ENCODE measurements at regions not wholly inside any gene's neighbourhood (a gene's known extent, or its start where the extent isn't known, plus 50 kb on each side); places are given as distances from the start of the nearest gene placed in this dataset.

DNA sequence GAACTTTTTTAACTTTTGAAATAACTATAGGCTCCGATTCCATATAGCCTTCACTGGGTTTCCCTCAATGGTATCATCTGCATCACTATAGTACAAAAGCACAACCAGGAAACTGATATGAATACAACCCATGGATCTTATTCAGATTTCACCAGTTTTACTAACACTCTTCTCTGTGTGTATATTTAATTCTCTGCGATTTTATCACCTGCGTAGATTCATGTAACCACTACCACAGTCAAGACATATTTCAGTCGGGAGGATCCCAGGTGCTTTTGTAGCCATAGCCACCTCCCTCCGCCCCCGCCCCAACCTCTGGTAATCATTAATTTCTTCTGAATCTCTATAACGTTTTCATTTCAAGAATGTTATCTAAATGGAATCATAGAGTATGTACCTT, 82.8 kb upstream of the C7orf33 start:
- no peak overlapping the region for H3K4me3 ChIP-seq (ENCODE audit: insufficient read depth, low read depth, low read length)
- peaks cover 4% of the 10 kb centered on the region for H3K27me3 Mint-ChIP-seq (ENCODE audit: low read depth, unreplicated experiment)

GRCh38 chr7:148514236-148514635, 76.3 kb upstream of the C7orf33 start:
- no peak overlapping the region for H3K27ac ChIP-seq (ENCODE audit: low read depth, low read length)
- no peaks in the 10 kb centered on the region for H3K36me3 ChIP-seq (ENCODE audit: insufficient read depth, low read length)
- no peak overlapping the region for H3K9ac ChIP-seq (ENCODE audit: low read length)
- H3K4me2 ChIP-seq (ENCODE audit: low read length), result no peak overlapping the region
- Mint-ChIP-seq H3K36me3 (ENCODE audit: low read depth, unreplicated experiment) (peaks cover 1% of the 10 kb centered on the region), H3K4me1 (ENCODE audit: low read depth, unreplicated experiment) (peaks cover 15% of the 10 kb centered on the region), H3K27ac (ENCODE audit: unreplicated experiment) (no peak overlapping the region), H3K27me3 (ENCODE audit: low read depth, unreplicated experiment) (no peaks in the 10 kb centered on the region), H3K9me3 (ENCODE audit: unreplicated experiment) (no peaks in the 10 kb centered on the region), H3K4me3 (ENCODE audit: unreplicated experiment) (no peak overlapping the region)
- no peak for FAIRE-seq
- no peak overlapping the region for H3K4me3 ChIP-seq (ENCODE audit: insufficient read depth, low read depth, low read length)
- H3K9me3 ChIP-seq (ENCODE audit: insufficient read depth, low read depth, low read length), result no peaks in the 10 kb centered on the region
- no peaks in the 10 kb centered on the region for H4K20me1 ChIP-seq (ENCODE audit: insufficient read depth, low read length)
- TF ChIP-seq EZH2 (IDR thresholded peaks at IDR 0.05; ENCODE audit: insufficient read depth, low read length) (no peak), CTCF (IDR thresholded peaks at IDR 0.05; ENCODE audit: insufficient read depth, low read depth, low read length) (no peak)
- H3K4me1 ChIP-seq (ENCODE audit: insufficient read depth, low read length), result peaks cover 8% of the 10 kb centered on the region
- no peak for DNase-seq (ENCODE audit: low read depth)
- no peaks in the 10 kb centered on the region for H3K27me3 ChIP-seq (ENCODE audit: insufficient read depth, low read length)
- no peaks in the 10 kb centered on the region for H3K79me2 ChIP-seq (ENCODE audit: insufficient read depth, low read length)
- H2AFZ ChIP-seq (ENCODE audit: low read depth, low read length), result no peak overlapping the region

More for the DNA sequence above, 82.8 kb upstream of the C7orf33 start:
- no peak for FAIRE-seq
- no peak for DNase-seq (ENCODE audit: low read depth)
- no peak overlapping the region for H2AFZ ChIP-seq (ENCODE audit: low read depth, low read length)
- peaks cover 10% of the 10 kb centered on the region for H3K4me1 Mint-ChIP-seq (ENCODE audit: low read depth, unreplicated experiment)
- TF ChIP-seq EZH2 (IDR thresholded peaks at IDR 0.05; ENCODE audit: insufficient read depth, low read length) (no peak), CTCF (IDR thresholded peaks at IDR 0.05; ENCODE audit: insufficient read depth, low read depth, low read length) (no peak)
- H3K27ac Mint-ChIP-seq (ENCODE audit: unreplicated experiment), result no peak overlapping the region
- H3K4me3 Mint-ChIP-seq (ENCODE audit: unreplicated experiment), result no peak overlapping the region
- no peak overlapping the region for H3K27ac ChIP-seq (ENCODE audit: low read depth, low read length)
- H3K36me3 Mint-ChIP-seq (ENCODE audit: low read depth, unreplicated experiment), result no peaks in the 10 kb centered on the region
- H3K9ac ChIP-seq (ENCODE audit: low read length), result no peak overlapping the region
- no peak overlapping the region for H3K4me2 ChIP-seq (ENCODE audit: low read length)
- H3K36me3 ChIP-seq (ENCODE audit: insufficient read depth, low read length), result no peaks in the 10 kb centered on the region
- no peaks in the 10 kb centered on the region for H3K4me1 ChIP-seq (ENCODE audit: insufficient read depth, low read length)
- H3K9me3 ChIP-seq (ENCODE audit: insufficient read depth, low read depth, low read length), result no peaks in the 10 kb centered on the region
- H4K20me1 ChIP-seq (ENCODE audit: insufficient read depth, low read length), result no peaks in the 10 kb centered on the region
- peaks cover 3% of the 10 kb centered on the region for H3K27me3 ChIP-seq (ENCODE audit: insufficient read depth, low read length)
- H3K79me2 ChIP-seq (ENCODE audit: insufficient read depth, low read length), result no peaks in the 10 kb centered on the region
- no peaks in the 10 kb centered on the region for H3K9me3 Mint-ChIP-seq (ENCODE audit: unreplicated experiment)

GRCh38 chr7:148515237-148515636, 75.3 kb upstream of the C7orf33 start:
- Histone ChIP-seq H2AFZ (ENCODE audit: low read depth, low read length) (no peak overlapping the region), H3K9ac (ENCODE audit: low read length) (no peak overlapping the region), H3K4me1 (ENCODE audit: insufficient read depth, low read length) (peaks cover 8% of the 10 kb centered on the region), H3K36me3 (ENCODE audit: insufficient read depth, low read length) (no peaks in the 10 kb centered on the region), H4K20me1 (ENCODE audit: insufficient read depth, low read length) (no peaks in the 10 kb centered on the region), H3K4me2 (ENCODE audit: low read length) (peak overlapping the region; percentile 50), H3K4me3 (ENCODE audit: insufficient read depth, low read depth, low read length) (no peak overlapping the region), H3K27ac (ENCODE audit: low read depth, low read length) (no peak overlapping the region), H3K79me2 (ENCODE audit: insufficient read depth, low read length) (no peaks in the 10 kb centered on the region), H3K9me3 (ENCODE audit: insufficient read depth, low read depth, low read length) (no peaks in the 10 kb centered on the region), H3K27me3 (ENCODE audit: insufficient read depth, low read length) (no peaks in the 10 kb centered on the region)
- Mint-ChIP-seq H3K36me3 (ENCODE audit: low read depth, unreplicated experiment) (peaks cover 1% of the 10 kb centered on the region), H3K9me3 (ENCODE audit: unreplicated experiment) (no peaks in the 10 kb centered on the region), H3K27me3 (ENCODE audit: low read depth, unreplicated experiment) (no peaks in the 10 kb centered on the region), H3K27ac (ENCODE audit: unreplicated experiment) (peak overlapping the region; percentile 87), H3K4me3 (ENCODE audit: unreplicated experiment) (no peak overlapping the region), H3K4me1 (ENCODE audit: low read depth, unreplicated experiment) (peaks cover 15% of the 10 kb centered on the region)
- FAIRE-seq, result no peak
- DNase-seq (ENCODE audit: low read depth), result peak; percentile 15
- TF ChIP-seq CTCF (IDR thresholded peaks at IDR 0.05; ENCODE audit: insufficient read depth, low read depth, low read length) (no peak), EZH2 (IDR thresholded peaks at IDR 0.05; ENCODE audit: insufficient read depth, low read length) (no peak)

Measured in astrocyte (in vitro differentiated cells and primary cell).